KMS-11 (cell line): ENCODE measurements at regions not wholly inside any gene's neighbourhood (a gene's known extent, or its start where the extent isn't known, plus 50 kb on each side); places are given as distances from the start of the nearest gene placed in this dataset.

Source experiments
- H2AFZ ChIP-seq: fragments of 200-600 bp; sonication (generic); 2 replicates; pipeline ENCODE4 v1.6.1; 2016; ENCODE audit warnings: antibody characterized with exemption, mixed run types, low read depth
- H3K27ac ChIP-seq: fragments of 200-600 bp; sonication (generic); 2 replicates; pipeline ENCODE4 v1.6.1; 2016; ENCODE audit warnings: mild to moderate bottlenecking, mixed run types
- H3K27me3 ChIP-seq: fragments of 200-600 bp; sonication (generic); 2 replicates; pipeline ENCODE4 v1.6.1; 2017; ENCODE audit warnings: mild to moderate bottlenecking, low read depth, mixed run types, moderate library complexity; ENCODE audit not compliant: insufficient read depth
- H3K36me3 ChIP-seq: fragments of 200-600 bp; sonication (generic); 2 replicates; pipeline ENCODE4 v1.6.1; 2017; ENCODE audit warnings: mild to moderate bottlenecking, mixed run types; ENCODE audit not compliant: insufficient read depth
- H3K4me1 ChIP-seq: fragments of 200-600 bp; sonication (generic); 2 replicates; pipeline ENCODE4 v1.6.1; 2016; ENCODE audit warnings: mild to moderate bottlenecking, low read depth, mixed run types; ENCODE audit not compliant: poor library complexity, severe bottlenecking
- H3K4me2 ChIP-seq: fragments of 200-600 bp; sonication (generic); 2 replicates; pipeline ENCODE4 v1.7.0; 2016; ENCODE audit warnings: mild to moderate bottlenecking, mixed run types
- H3K4me3 ChIP-seq: fragments of 200-600 bp; sonication (generic); IDR thresholded peaks from 2 replicates; pipeline ENCODE4 v1.6.1; 2017; ENCODE audit warnings: low read depth, low read length, mixed read lengths; ENCODE audit not compliant: insufficient read depth
- H3K79me2 ChIP-seq: fragments of 200-600 bp; sonication (generic); 2 replicates; pipeline ENCODE4 v1.6.1; 2016; ENCODE audit warnings: low read depth, mixed run types; ENCODE audit not compliant: insufficient read depth
- H3K9ac ChIP-seq: fragments of 200-600 bp; sonication (generic); 2 replicates; pipeline ENCODE4 v1.6.1; 2016; ENCODE audit warnings: mild to moderate bottlenecking, mixed run types
- H4K20me1 ChIP-seq: fragments of 200-600 bp; sonication (generic); 2 replicates; pipeline ENCODE4 v1.6.1; 2016; ENCODE audit warnings: mild to moderate bottlenecking, mixed run types; ENCODE audit not compliant: insufficient read depth
- TF ChIP-seq, protein P1 (sequence below): fragments of 200-600 bp; sonication (generic); conservative IDR thresholded peaks from 2 replicates; pipeline ENCODE4 v1.6.1; 2017; ENCODE audit warnings: low read depth, mild to moderate bottlenecking, antibody characterized with exemption, low read length, moderate library complexity, mixed read lengths

DNA sequence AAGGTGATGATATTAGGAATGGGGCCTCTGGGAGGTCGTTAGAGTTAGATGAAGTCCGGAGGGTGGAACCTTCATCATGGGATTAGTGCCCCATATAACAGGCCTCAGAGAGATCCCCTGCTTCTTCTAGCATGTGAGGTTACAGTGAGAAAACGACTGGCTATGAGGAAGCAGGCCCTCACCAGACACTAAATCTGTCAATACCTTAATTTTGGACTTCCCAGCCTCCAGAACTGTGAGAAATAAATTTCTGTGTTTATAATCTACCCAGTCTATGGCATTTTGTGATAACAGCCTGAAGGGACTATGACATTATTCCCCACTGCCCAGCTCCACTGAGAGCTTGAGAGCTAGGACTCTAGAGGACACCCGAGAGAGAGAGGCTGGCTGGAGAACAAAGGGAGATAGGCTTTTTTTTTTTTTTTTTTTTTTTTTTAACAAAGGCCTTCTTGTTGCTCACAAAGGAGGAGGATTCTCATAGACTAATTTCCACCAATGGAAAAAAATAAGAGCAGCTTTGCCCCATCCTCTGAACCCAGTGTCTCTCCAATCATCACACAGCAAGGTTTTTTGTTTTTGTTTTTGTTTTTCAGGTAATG lies 87.8 kb upstream of the EEA1 start:
- no peak overlapping the region for H3K9ac ChIP-seq
- no peaks in the 10 kb centered on the region for H4K20me1 ChIP-seq
- H3K27me3 ChIP-seq = no peaks in the 10 kb centered on the region
- no peaks in the 10 kb centered on the region for H3K79me2 ChIP-seq
- no peaks in the 10 kb centered on the region for H3K4me1 ChIP-seq
- no peaks in the 10 kb centered on the region for H3K36me3 ChIP-seq
- TF ChIP-seq, protein P1, sequence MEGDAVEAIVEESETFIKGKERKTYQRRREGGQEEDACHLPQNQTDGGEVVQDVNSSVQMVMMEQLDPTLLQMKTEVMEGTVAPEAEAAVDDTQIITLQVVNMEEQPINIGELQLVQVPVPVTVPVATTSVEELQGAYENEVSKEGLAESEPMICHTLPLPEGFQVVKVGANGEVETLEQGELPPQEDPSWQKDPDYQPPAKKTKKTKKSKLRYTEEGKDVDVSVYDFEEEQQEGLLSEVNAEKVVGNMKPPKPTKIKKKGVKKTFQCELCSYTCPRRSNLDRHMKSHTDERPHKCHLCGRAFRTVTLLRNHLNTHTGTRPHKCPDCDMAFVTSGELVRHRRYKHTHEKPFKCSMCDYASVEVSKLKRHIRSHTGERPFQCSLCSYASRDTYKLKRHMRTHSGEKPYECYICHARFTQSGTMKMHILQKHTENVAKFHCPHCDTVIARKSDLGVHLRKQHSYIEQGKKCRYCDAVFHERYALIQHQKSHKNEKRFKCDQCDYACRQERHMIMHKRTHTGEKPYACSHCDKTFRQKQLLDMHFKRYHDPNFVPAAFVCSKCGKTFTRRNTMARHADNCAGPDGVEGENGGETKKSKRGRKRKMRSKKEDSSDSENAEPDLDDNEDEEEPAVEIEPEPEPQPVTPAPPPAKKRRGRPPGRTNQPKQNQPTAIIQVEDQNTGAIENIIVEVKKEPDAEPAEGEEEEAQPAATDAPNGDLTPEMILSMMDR = no peak
- no peak overlapping the region for H2AFZ ChIP-seq
- H3K4me3 ChIP-seq = no peak overlapping the region
- no peak overlapping the region for H3K4me2 ChIP-seq
- H3K27ac ChIP-seq = no peak overlapping the region

DNA sequence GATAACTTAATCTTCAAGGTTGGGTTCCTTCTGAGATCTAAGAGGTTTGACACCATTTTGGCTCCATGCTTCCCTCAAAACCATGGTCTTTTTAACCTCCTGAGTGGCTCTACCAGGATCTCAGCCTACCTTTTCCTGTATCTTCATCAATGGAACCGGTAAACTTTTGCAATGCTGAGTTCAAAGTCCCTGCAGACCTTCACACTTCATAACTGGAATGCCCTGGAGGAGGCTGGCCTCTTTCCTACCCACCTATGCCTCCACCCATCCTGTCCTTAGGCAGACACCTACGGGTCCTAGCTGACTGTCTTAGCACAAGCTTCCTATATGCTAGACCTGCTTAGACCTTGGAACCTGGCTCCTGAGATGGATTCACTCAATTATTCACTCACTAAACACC lies 89.5 kb upstream of the EEA1 start:
- Histone ChIP-seq H3K36me3 (no peaks in the 10 kb centered on the region), H3K27me3 (no peaks in the 10 kb centered on the region), H3K4me1 (no peaks in the 10 kb centered on the region), H3K4me3 (no peak overlapping the region), H3K27ac (no peak overlapping the region), H4K20me1 (no peaks in the 10 kb centered on the region), H3K4me2 (no peak overlapping the region), H3K79me2 (no peaks in the 10 kb centered on the region), H3K9ac (no peak overlapping the region), H2AFZ (no peak overlapping the region)
- TF ChIP-seq, protein P1 = no peak

DNA sequence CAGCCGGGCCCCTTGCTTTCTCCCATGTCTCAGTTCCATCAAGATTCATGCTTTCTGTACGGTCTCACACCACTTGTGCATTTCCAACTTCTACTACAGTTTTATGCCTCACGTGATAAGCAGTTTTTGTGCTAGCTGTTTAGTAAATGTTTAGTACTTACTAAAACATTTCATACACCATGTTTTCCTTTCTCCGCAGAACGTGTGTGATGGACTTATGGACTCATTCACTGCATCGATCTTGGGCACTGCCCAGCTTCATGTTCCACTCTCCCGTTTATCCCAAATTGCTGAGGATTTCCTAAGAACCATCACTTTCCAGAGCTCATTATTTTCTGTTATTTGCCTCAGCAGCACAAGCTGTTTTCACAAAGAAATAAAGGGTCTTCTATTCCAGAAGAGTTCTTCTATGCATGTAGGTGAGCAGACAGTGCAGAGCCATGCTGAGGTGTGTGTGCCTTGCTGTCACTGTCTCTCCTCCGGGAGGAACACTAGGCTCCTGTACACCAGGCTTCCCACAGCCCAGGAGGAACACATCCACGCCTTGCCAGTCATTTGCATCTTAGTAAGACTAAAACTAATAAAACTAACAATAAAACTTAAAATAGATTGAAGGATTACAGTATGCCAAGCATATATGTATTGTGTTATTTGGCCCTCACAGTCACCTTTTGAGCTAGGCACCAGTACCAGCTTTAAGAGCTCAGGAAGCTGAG lies 90.3 kb upstream of the EEA1 start:
- Histone ChIP-seq H3K4me2 (no peak overlapping the region), H2AFZ (no peak overlapping the region)

DNA sequence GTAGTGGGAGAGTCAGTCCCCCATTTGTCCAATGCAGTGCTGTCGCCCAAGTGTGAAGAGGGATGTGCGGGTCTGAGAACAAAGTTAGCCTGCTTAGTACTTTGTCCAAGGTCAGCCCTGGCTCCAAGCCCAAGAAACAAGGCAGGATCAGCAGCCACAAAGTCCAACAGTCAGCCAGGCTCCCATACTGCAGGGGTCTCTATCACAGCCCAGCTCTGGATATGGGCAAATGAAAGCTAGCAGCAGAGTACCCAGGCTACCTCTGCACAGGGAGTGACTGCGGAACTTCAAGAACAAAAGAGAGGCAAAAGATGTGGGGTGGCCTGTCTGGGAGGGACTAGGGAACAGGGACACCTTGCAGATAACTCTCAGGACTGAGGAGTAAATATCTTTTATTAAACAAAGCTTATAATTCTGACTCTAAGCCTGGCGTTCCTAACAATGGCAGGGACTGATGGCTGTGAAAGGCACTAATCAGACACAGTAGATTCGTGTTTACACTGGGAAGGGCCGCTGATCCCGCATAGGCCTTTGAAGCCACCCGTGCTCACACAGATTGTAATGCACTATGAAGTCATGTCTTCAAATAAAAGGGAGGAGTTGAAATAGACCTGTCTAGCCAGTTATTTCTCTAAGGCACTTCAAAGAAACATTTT lies 91.0 kb upstream of the EEA1 start:
- Histone ChIP-seq H3K4me2 (no peak overlapping the region), H3K27ac (no peak overlapping the region)

More for the DNA sequence above, 90.3 kb upstream of the EEA1 start:
- Histone ChIP-seq H4K20me1 (no peaks in the 10 kb centered on the region), H3K4me1 (no peaks in the 10 kb centered on the region), H3K27me3 (no peaks in the 10 kb centered on the region), H3K9ac (no peak overlapping the region), H3K36me3 (no peaks in the 10 kb centered on the region), H3K4me3 (no peak overlapping the region), H3K27ac (no peak overlapping the region), H3K79me2 (no peaks in the 10 kb centered on the region)
- TF ChIP-seq, protein P1 = no peak

More for the DNA sequence above, 91.0 kb upstream of the EEA1 start:
- Histone ChIP-seq H3K9ac (no peak overlapping the region), H3K4me3 (no peak overlapping the region), H3K36me3 (no peaks in the 10 kb centered on the region), H3K79me2 (no peaks in the 10 kb centered on the region), H3K27me3 (no peaks in the 10 kb centered on the region), H4K20me1 (no peaks in the 10 kb centered on the region), H2AFZ (no peak overlapping the region), H3K4me1 (no peaks in the 10 kb centered on the region)
- TF ChIP-seq, protein P1 = no peak
